GM19438 (cell line): ENCODE measurements at regions not wholly inside any gene's neighbourhood (a gene's known extent, or its start where the extent isn't known, plus 50 kb on each side); places are given as distances from the start of the nearest gene placed in this dataset.
A peak's percentile ranks its signal among the peaks of the same experiment; 100 is the strongest.
"Not testable (repeated sequence)": the region's sequence is repeated elsewhere in the genome, so short reads cannot be mapped to it uniquely, and the experiment has no call there.

Experiments used
- ATAC-seq: cut with Tn5 transposase; IDR thresholded peaks from one replicate; pipeline ENCODE4 v1.9.1; 2021; ENCODE audit warnings: low read depth; ENCODE audit not compliant: unreplicated experiment

GRCh38 chr5:40356248-40356647, 323.5 kb upstream of the PTGER4 start:
- no peak for ATAC-seq

- no peak for ATAC-seq
These were observed 323.9 kb upstream of the PTGER4 start for GRCh38 chr5:40355846-40356245.

GRCh38 chr5:40355181-40355580, 324.5 kb upstream of the PTGER4 start:
- no peak for ATAC-seq

DNA sequence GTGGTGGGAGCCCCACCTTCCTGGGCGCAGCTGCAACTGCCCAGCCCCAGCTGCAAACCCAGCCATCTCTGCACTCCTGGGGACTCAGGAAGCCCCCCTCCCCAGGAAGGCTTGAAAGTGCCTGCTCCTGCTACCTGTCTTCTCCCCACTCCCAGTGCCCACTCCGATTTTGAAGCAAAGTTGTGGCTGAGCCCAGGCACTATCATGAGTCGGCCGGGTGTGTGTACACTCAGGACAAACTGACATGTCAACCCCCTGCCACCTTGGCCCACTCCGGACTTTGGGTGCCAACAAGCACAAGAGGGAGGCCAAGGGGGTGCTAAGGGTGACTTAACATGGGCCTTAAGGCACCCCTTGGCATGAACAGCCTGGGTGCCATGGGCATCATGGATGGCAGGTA, 325.5 kb upstream of the PTGER4 start:
- ATAC-seq = no peak

- no peak for ATAC-seq
These were observed 326.3 kb upstream of the PTGER4 start for GRCh38 chr5:40353442-40353841.

GRCh38 chr5:40347981-40348725, 331.6 kb upstream of the PTGER4 start:
- no peak for ATAC-seq

DNA sequence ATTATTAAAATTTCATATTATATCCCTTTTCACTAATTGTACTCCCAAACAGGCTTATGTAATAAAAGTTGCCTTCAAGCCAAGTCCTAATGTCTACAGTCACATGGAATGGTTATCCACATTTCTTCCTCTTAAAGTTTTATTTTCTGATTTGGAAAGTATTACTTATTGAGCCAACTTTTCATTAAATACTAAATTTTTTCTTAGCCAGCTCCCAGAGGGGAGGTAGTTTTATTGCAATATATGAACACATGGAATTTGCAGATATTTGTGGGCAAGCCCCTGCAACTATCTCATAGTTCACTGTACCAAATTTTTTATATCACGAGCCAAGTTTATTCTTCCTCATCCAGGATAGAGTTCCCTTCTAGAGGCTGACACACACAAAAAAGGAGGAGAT, 332.8 kb upstream of the PTGER4 start:
- ATAC-seq = no peak

- not testable (repeated sequence) for ATAC-seq
These were observed 341.3 kb upstream of the PTGER4 start for GRCh38 chr5:40338434-40338833.

DNA sequence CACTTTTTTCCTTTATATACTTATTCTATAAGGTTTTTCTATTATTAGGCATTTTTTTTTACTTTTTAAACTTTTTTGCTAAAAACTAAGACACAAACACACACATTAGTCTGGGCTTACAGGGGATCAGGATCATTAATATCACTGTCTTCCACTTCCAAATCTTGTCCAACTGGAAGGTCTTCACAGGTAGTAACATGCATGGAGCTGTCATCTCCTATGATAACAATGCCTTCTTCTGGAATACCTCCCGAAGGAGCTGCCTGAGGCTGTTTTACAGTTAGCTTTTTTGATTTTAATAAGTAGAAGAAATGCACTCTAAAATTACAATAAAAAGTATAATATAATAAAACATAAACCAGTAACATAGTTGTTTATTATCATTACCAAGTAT, 345.5 kb upstream of the PTGER4 start:
- no peak for ATAC-seq

GRCh38 chr5:40333459-40334241, 346.1 kb upstream of the PTGER4 start:
- peak; percentile 81 for ATAC-seq

DNA sequence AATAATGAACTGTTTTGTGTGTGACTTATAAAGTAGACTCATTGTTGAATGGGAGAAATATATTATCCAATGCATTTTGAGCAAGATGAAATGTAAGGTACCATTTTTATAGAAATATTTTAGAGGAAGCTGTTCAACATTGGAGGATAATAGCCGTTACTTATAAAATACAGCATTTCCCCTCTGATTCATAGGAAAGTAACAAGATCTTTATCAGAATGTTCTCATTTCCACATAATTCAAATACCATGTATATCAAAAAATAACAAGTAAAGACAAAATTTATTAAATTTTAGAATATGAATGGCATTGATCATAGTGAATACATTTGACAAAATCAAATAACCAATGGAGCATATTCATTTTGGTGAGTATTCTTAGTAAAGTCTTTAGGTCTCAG, 346.7 kb upstream of the PTGER4 start:
- ATAC-seq = no peak

GRCh38 chr5:40331616-40332015, 348.1 kb upstream of the PTGER4 start:
- no peak for ATAC-seq

DNA sequence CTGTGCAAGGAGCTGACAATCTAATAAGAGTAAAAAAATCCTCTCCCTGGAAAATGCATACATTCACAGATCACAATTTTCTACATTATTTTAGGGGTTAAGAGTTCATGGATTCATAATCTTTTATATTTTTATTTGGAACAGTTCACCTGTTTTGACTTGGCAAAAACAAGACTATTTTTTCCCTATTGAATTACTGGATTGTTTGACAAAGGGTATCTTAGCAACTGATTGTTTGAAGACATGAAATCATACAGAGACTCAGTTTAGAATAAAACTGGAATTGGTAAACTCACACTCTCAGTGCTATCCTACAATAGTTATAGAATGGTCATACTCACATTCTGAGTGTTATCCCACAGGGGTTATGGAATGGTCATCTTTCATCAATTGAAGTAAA, 358.2 kb upstream of the PTGER4 start:
- no peak for ATAC-seq

DNA sequence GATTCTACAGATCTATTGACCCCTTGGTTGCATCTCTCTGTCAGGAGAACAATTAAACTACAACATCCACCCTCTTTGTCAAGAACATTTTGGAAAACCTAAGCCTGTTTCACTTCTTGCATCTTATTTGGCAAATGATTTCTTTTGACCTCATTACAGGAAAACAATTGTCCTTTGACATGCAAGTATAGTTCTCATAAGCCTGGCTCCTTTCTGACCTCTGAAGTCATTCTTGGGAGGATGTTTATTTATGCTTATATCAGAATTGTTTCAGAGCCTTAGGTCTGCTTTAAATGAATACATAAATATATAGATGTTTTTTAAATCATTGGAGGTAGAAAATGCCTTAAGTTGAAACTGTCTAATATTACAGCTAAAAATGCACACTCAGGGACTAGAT, 361.3 kb upstream of the PTGER4 start:
- no peak for ATAC-seq

DNA sequence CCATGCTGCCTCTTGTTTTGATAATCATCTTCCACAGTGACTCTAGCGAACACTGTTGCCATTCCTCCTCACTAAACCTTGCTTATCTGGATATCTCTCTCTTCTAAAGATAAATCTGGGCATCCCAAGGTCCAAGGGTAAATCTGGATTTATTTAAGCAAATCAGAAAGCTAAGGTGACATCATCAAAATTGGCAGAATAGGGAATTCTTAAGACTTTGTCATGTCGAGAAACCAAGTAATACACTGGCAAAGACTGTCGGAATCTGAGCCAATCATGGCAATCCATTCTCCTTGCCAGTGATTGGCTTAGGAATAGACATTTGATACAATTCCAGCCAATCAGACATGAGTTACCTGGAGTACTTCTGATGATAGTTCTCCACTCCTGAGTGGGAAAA, 362.7 kb upstream of the PTGER4 start:
- ATAC-seq = no peak

DNA sequence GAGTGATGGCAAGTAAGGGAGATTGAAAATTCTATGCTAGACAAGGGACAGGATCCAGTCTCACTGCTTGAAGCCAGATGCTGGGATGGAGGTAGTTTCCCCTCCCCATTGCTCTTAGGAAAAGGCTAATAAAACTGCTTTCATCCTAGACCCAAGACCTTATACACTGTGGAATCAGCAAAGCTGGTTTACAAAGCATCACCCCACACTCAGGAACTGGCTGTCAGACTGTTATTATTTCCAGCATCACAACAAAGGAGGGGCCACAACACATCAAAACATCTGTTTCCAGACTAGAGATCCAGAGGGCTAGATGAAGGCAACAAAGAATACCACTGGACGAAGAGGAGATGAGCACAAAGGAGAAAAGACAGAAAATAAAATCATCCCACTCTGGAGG, 364.6 kb upstream of the PTGER4 start:
- no peak for ATAC-seq

DNA sequence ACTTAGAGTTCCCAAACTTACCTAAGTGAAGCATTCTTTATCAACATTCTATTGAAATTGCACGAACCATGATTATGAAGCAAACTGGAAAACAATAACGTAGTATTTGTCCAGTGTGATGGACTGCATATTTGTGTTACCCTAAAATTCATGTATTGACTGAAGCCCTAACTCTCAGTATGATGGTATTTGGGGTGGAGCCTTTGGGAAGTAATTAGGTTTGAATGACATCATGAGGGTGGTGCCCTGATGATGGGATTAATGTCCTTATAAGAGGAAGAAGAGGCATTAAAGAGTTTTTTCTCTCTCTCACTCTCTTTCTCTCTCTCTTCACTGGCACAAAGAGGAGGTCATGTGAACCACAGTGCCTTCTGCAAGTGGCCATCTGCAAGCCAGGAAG, 365.4 kb upstream of the PTGER4 start:
- no peak for ATAC-seq

DNA sequence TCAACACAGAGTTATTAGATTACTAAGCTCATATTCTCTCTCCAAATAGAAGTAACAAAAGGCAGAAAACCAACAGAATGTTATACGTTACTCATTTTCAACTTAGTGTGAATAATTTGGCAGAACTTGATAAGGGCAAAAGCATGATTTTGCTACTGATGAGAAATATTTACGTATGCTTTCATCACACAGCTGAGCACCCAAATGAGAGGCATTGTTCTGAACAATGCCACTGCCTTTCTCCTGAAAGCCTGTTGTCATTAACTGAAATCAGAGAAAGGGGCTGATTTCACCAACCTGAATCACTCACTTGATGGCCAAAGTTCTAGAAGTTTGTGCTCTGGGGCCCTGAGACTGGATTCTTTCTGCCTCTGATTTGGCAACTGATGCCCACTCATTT, 367.5 kb upstream of the PTGER4 start:
- no peak for ATAC-seq

- ATAC-seq = no peak
These were observed 369.9 kb upstream of the PTGER4 start for GRCh38 chr5:40309851-40310250.

GRCh38 chr5:40308867-40309266, 370.8 kb upstream of the PTGER4 start:
- no peak for ATAC-seq

DNA sequence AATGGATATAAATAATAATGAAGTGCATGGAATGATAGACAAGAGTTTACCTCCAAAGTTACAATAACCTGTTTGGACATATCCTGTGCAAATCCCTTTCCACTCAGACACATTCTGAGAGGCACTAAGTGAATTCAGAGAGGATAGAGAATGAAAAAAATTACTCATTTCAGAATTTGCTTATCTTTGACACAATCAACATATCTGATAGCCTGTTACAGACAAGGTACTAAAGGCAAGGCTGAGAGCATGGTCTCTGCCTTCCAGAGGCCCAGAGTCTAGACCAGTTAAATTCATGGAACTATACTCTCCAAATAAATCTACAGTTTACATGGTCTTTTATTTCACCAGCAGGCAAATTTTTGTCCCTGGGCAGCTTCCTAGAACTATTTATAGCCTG, 371.8 kb upstream of the PTGER4 start:
- ATAC-seq = no peak

- no peak for ATAC-seq
These were observed 372.7 kb upstream of the PTGER4 start for GRCh38 chr5:40306869-40307487.
